OCI-LY7 (cell line): ENCODE measurements at regions not wholly inside any gene's neighbourhood (a gene's known extent, or its start where the extent isn't known, plus 50 kb on each side); places are given as distances from the start of the nearest gene placed in this dataset.

Source experiments
- BruUV-seq: library from RNA; stranded (reverse); fragments of 400-500 nt; replicated peaks from 2 replicates; lab custom pipeline; 2021; lab: Mats Ljungman, UMichigan
- CTCF ChIA-PET: fragments of 300-600 bp; sonication (Branson Sonifier 250); formaldehyde crosslinking; loops from one replicate; lab custom pipeline; 2022; ENCODE audit warnings: antibody characterized with exemption; ENCODE audit not compliant: unreplicated experiment; lab: Charles Lee
- POLR2A ChIA-PET: fragments of 300-600 bp; sonication (Branson Sonifier 250); formaldehyde crosslinking; loops from one replicate; lab custom pipeline; 2022; ENCODE audit warnings: antibody characterized with exemption; lab: Charles Lee
- DNase-seq: peaks from one replicate; pipeline ENCODE4 v3.0.0-alpha.2; 2015; ENCODE audit warnings: low spot score
- H2AFZ ChIP-seq: fragments of 200-600 bp; sonication (generic), shearing (Covaris generic); 2 replicates; pipeline ENCODE4 v1.6.1; 2014; ENCODE audit warnings: mild to moderate bottlenecking, antibody characterized with exemption, low read length, moderate library complexity
- H3K27ac ChIP-seq: fragments of 200-600 bp; sonication (generic); 2 replicates; pipeline ENCODE4 v1.5.1; 2014; ENCODE audit warnings: mixed run types, low read depth, mild to moderate bottlenecking, moderate library complexity, low read length, inconsistent platforms; ENCODE audit not compliant: poor library complexity, severe bottlenecking
- H3K36me3 ChIP-seq: fragments of 200-600 bp; sonication (generic); 2 replicates; pipeline ENCODE4 v1.6.1; 2014; ENCODE audit warnings: mild to moderate bottlenecking, antibody characterized with exemption, low read length, moderate library complexity, mixed read lengths; ENCODE audit not compliant: insufficient read depth
- H3K4me1 ChIP-seq: fragments of 200-600 bp; sonication (generic); 2 replicates; pipeline ENCODE4 v1.5.1; 2014; ENCODE audit warnings: mild to moderate bottlenecking, low read length; ENCODE audit not compliant: insufficient read depth, poor library complexity, severe bottlenecking
- H3K4me2 ChIP-seq: fragments of 200-600 bp; sonication (generic); 2 replicates; pipeline ENCODE4 v1.6.1; 2014; ENCODE audit warnings: mild to moderate bottlenecking, low read length
- H3K4me3 ChIP-seq: fragments of 200-600 bp; sonication (generic); 2 replicates; pipeline ENCODE4 v1.5.1; 2014; ENCODE audit warnings: mild to moderate bottlenecking, low read depth, low read length; ENCODE audit not compliant: poor library complexity, severe bottlenecking
- H3K79me2 ChIP-seq: fragments of 200-600 bp; sonication (generic); 2 replicates; pipeline ENCODE4 v1.6.1; 2016; ENCODE audit warnings: low read depth, mild to moderate bottlenecking, low read length, moderate library complexity, mixed read lengths; ENCODE audit not compliant: insufficient read depth
- H3K9me2 ChIP-seq: fragments of 200-600 bp; sonication (generic); 2 replicates; pipeline ENCODE4 v1.6.1; 2016; ENCODE audit warnings: mild to moderate bottlenecking, low read length, mixed read lengths; ENCODE audit not compliant: insufficient read depth
- H3K9me3 ChIP-seq: fragments of 200-600 bp; sonication (generic); 2 replicates; pipeline ENCODE4 v1.6.1; 2014; ENCODE audit warnings: mild to moderate bottlenecking, mixed run types, low read length, mixed read lengths
- H4K20me1 ChIP-seq: fragments of 200-600 bp; sonication (generic); 2 replicates; pipeline ENCODE4 v1.6.1; 2014; ENCODE audit warnings: mild to moderate bottlenecking, antibody characterized with exemption, low read length, moderate library complexity, mixed read lengths; ENCODE audit not compliant: insufficient read depth
- CTCF ChIP-seq: fragments of 200-600 bp; sonication (generic); conservative IDR thresholded peaks from 2 replicates; pipeline ENCODE4 v1.5.1; 2014; ENCODE audit warnings: mild to moderate bottlenecking, antibody characterized with exemption, low read length, moderate library complexity, mixed read lengths
- EZH2phosphoT487 ChIP-seq: fragments of 200-600 bp; sonication (generic); IDR thresholded peaks from 2 replicates; pipeline ENCODE4 v1.6.1; 2018; ENCODE audit warnings: low read depth, borderline replicate concordance, mild to moderate bottlenecking, mixed run types, antibody characterized with exemption, low read length, moderate library complexity, mixed read lengths
- intact Hi-C: fragments of 100-400 bp; cut with micrococcal nuclease; formaldehyde crosslinking; loops from one replicate; pipeline ENCODE4 v1.10.0; 2022; ENCODE audit not compliant: unreplicated experiment

- intact Hi-C loops, result no loop called here
- CTCF ChIA-PET, result no interaction called here
- no peak overlapping the region for H3K27ac ChIP-seq
- no peak for TF ChIP-seq CTCF
- no peak for TF ChIP-seq EZH2phosphoT487
- no peak overlapping the region for H2AFZ ChIP-seq
- BruUV-seq, result no TSS peak
- no peaks in the 10 kb centered on the region for H3K79me2 ChIP-seq
- no peaks in the 10 kb centered on the region for H4K20me1 ChIP-seq
- H3K9me2 ChIP-seq, result no peaks in the 10 kb centered on the region
- H3K36me3 ChIP-seq, result no peaks in the 10 kb centered on the region
- no peak overlapping the region for H3K4me2 ChIP-seq
- no peaks in the 10 kb centered on the region for H3K9me3 ChIP-seq
- no peak overlapping the region for H3K4me3 ChIP-seq
- DNase-seq, result no peak
- H3K4me1 ChIP-seq, result no peaks in the 10 kb centered on the region
- POLR2A ChIA-PET, result interaction anchor here (0.9 kb wide), 1 partner anchor 42 kb away, joined by 4 read pairs; no protein-coding TSS in a partner anchor
Measured at GRCh38 chr13:67408798-67409197, 178.7 kb upstream of the PCDH9 start.

- H3K27ac ChIP-seq, result no peak overlapping the region
- no TSS peak for BruUV-seq
- ChIA-PET CTCF (interaction anchor here (0.7 kb wide), 1 partner anchor 1756 kb away, joined by 3 read pairs; no protein-coding TSS in a partner anchor), POLR2A (no interaction called here)
- H3K36me3 ChIP-seq, result no peaks in the 10 kb centered on the region
- H3K4me3 ChIP-seq, result no peak overlapping the region
- no peaks in the 10 kb centered on the region for H3K79me2 ChIP-seq
- intact Hi-C loops, result no loop called here
- H3K9me2 ChIP-seq, result no peaks in the 10 kb centered on the region
- no peaks in the 10 kb centered on the region for H3K9me3 ChIP-seq
- no peak overlapping the region for H2AFZ ChIP-seq
- no peak overlapping the region for H3K4me2 ChIP-seq
- H4K20me1 ChIP-seq, result no peaks in the 10 kb centered on the region
- TF ChIP-seq EZH2phosphoT487 (no peak), CTCF (no peak)
- DNase-seq, result no peak
- no peaks in the 10 kb centered on the region for H3K4me1 ChIP-seq
Measured at GRCh38 chr13:67402546-67402945, 172.4 kb upstream of the PCDH9 start.

GRCh38 chr13:67395577-67395976 is 165.4 kb upstream of the PCDH9 start:
- no peak for TF ChIP-seq EZH2phosphoT487
- no peak for TF ChIP-seq CTCF
- no peaks in the 10 kb centered on the region for H3K4me1 ChIP-seq
- ChIA-PET POLR2A (no interaction called here), CTCF (no interaction called here)
- no peak overlapping the region for H3K4me3 ChIP-seq
- BruUV-seq, result no TSS peak
- H4K20me1 ChIP-seq, result no peaks in the 10 kb centered on the region
- no peak overlapping the region for H3K27ac ChIP-seq
- H3K79me2 ChIP-seq, result no peaks in the 10 kb centered on the region
- H2AFZ ChIP-seq, result no peak overlapping the region
- DNase-seq, result no peak
- H3K4me2 ChIP-seq, result no peak overlapping the region
- intact Hi-C loops, result no loop called here
- no peaks in the 10 kb centered on the region for H3K36me3 ChIP-seq
- no peaks in the 10 kb centered on the region for H3K9me3 ChIP-seq
- no peaks in the 10 kb centered on the region for H3K9me2 ChIP-seq
